Kidney (tissue), 13 donors: ENCODE measurements at regions not wholly inside any gene's neighbourhood (a gene's known extent, or its start where the extent isn't known, plus 50 kb on each side); places are given as distances from the start of the nearest gene placed in this dataset.

ENCODE experiments used
- DNase-seq, 5 donors: peaks; one replicate each; pipeline ENCODE4 v3.0.0-alpha.2; 2013 to 2020
- FAIRE-seq: peaks from 2 replicates; lab custom pipeline; 2012; peaks lifted over from hg19 to GRCh38; lab: Jason Lieb, UNC
- H3K27ac ChIP-seq, 2 donors: one replicate each; pipeline ENCODE4 v1.7.0; 2013; ENCODE audit warnings: low read depth in 2 of 2, low read length in 2 of 2, inconsistent platforms in 1 of 2
- H3K27me3 ChIP-seq: one replicate; pipeline ENCODE4 v1.7.1; 2013; ENCODE audit warnings: low read length, inconsistent platforms; ENCODE audit not compliant: control insufficient read depth, insufficient read depth
- H3K36me3 ChIP-seq, 3 donors: one replicate each; pipeline versions ENCODE4 v1.7.0 to v1.7.1; 2013; ENCODE audit warnings: low read length in 3 of 3, control low read depth in 1 of 3, inconsistent platforms in 1 of 3; ENCODE audit not compliant: insufficient read depth in 3 of 3, control insufficient read depth in 2 of 3
- H3K4me1 ChIP-seq, 3 donors: one replicate each; pipeline versions ENCODE4 v1.7.0 to v1.7.1; 2013; ENCODE audit warnings: low read length in 3 of 3, inconsistent platforms in 1 of 3, low read depth in 1 of 3; ENCODE audit not compliant: control insufficient read depth in 2 of 3, insufficient read depth in 2 of 3
- H3K4me3 ChIP-seq, 3 donors: one replicate each; pipeline versions ENCODE4 v1.7.0 to v1.8.1; 2013; ENCODE audit warnings: low read length in 3 of 3, control low read depth in 1 of 3, inconsistent platforms in 1 of 3
- H3K9ac ChIP-seq, 3 donors: one replicate each; pipeline versions ENCODE4 v1.7.0 to v1.7.1; 2013; ENCODE audit warnings: low read length in 3 of 3, control low read depth in 1 of 3, inconsistent platforms in 1 of 3
- H3K9me3 ChIP-seq, 3 donors: one replicate each; pipeline versions ENCODE4 v1.7.0 to v1.7.1; 2013; ENCODE audit warnings: low read length in 3 of 3, control low read depth in 1 of 3, inconsistent platforms in 1 of 3; ENCODE audit not compliant: control insufficient read depth in 2 of 3, insufficient read depth in 1 of 3
- intact Hi-C: fragments of 100-400 bp; cut with DNase I; formaldehyde crosslinking; loops from one replicate; pipeline ENCODE4 v1.11.1; 2022
- TF ChIP-seq, protein P1 (sequence below): IDR thresholded peaks from 3 replicates; pipeline ENCODE4 v1.5.1; 2012; ENCODE audit warnings: mild to moderate bottlenecking, moderate library complexity, borderline replicate concordance; ENCODE audit not compliant: insufficient read depth; ENCODE audit errors: extremely low read depth
- donor health status: control.
- donor health status: control.
- donor health status: control.
- donor health status: control.
- donor health status: control.
- donor health status: DM: yes; HTN: yes; CAD: no.
- donor health status: Normal renal cell carcinoma (clear cell type).

DNA sequence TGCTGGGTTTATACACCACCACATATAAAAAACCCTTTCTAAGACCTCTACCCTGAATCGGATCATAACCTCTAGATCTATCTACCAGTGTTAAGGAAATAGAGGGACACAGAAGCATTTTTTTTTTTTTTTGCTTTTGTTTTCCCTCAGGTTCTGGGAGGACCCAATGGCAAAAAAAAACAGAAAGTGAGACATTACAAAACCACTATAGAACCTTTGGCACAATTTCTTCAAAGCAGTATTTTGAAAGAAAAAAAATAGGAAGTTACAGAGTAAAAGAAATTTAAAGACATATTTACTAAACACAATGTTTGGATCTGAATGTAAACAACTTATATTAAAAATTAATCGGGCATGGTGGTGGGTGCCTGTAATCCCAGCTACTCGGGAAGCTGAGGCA, 1258.7 kb upstream of the GJE1 start:
- intact Hi-C loops: no loop called here
- DNase-seq: no peak

DNA sequence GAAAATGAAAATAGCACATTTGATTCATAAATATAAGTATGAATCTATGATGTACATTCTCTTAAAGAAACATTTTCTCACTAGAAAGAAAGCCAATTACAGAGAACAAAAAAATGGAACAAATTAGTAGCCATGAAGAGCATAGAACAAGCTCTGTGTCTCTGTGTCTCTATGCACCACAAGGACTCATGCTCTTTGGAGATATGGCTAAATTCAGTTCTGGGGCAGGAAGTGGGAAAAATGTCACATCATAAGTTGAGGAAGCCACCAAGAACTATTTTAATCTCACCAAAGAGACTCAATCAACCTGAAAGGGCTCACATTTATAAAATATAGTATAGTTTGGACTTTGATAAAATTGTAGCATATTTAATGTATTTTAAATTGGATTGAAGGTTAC, 1259.8 kb upstream of the GJE1 start:
- no peak for FAIRE-seq
- H3K9ac ChIP-seq: no peak overlapping the region
- no peak overlapping the region for H3K4me3 ChIP-seq
- no peaks in the 10 kb centered on the region for H3K36me3 ChIP-seq
- DNase-seq: no peak
- H3K27ac ChIP-seq: no peak overlapping the region
- no peaks in the 10 kb centered on the region for H3K9me3 ChIP-seq
- no peaks in the 10 kb centered on the region for H3K4me1 ChIP-seq
- H3K27me3 ChIP-seq: no peaks in the 10 kb centered on the region
- TF ChIP-seq, protein P1, sequence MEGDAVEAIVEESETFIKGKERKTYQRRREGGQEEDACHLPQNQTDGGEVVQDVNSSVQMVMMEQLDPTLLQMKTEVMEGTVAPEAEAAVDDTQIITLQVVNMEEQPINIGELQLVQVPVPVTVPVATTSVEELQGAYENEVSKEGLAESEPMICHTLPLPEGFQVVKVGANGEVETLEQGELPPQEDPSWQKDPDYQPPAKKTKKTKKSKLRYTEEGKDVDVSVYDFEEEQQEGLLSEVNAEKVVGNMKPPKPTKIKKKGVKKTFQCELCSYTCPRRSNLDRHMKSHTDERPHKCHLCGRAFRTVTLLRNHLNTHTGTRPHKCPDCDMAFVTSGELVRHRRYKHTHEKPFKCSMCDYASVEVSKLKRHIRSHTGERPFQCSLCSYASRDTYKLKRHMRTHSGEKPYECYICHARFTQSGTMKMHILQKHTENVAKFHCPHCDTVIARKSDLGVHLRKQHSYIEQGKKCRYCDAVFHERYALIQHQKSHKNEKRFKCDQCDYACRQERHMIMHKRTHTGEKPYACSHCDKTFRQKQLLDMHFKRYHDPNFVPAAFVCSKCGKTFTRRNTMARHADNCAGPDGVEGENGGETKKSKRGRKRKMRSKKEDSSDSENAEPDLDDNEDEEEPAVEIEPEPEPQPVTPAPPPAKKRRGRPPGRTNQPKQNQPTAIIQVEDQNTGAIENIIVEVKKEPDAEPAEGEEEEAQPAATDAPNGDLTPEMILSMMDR: no peak
- intact Hi-C loops: no loop called here

More for the DNA sequence above, 1258.7 kb upstream of the GJE1 start:
- H3K27ac ChIP-seq: no peak overlapping the region
- no peak overlapping the region for H3K4me3 ChIP-seq
- no peak for FAIRE-seq
- no peaks in the 10 kb centered on the region for H3K9me3 ChIP-seq
- H3K9ac ChIP-seq: no peak overlapping the region
- no peaks in the 10 kb centered on the region for H3K27me3 ChIP-seq
- TF ChIP-seq, protein P1: no peak
- no peaks in the 10 kb centered on the region for H3K36me3 ChIP-seq
- no peaks in the 10 kb centered on the region for H3K4me1 ChIP-seq

DNA sequence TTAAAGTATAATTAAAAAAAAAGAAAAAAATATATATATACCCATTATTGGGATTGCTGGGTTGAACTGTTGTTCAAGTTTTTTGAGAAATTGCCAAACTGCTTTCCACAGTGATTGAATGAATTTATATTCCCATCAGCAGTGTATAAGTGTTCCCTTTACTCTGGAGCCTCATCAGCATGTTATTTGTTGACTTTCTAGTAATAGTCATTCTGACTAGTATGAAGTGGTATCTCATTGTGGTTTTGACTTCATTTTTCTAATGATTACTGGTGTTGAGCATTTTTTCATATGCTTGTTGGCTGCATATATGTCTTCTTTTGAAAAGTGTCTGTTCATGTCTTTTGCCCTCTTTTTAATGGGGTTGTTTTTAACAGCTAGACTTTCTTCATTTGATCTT, 1260.8 kb upstream of the GJE1 start:
- no peaks in the 10 kb centered on the region for H3K9me3 ChIP-seq
- no peaks in the 10 kb centered on the region for H3K4me1 ChIP-seq
- TF ChIP-seq, protein P1: no peak
- no peak overlapping the region for H3K4me3 ChIP-seq
- H3K27me3 ChIP-seq: no peaks in the 10 kb centered on the region
- FAIRE-seq: no peak
- intact Hi-C loops: no loop called here
- no peak overlapping the region for H3K27ac ChIP-seq
- DNase-seq: no peak
- H3K36me3 ChIP-seq: no peaks in the 10 kb centered on the region
- H3K9ac ChIP-seq: no peak overlapping the region

DNA sequence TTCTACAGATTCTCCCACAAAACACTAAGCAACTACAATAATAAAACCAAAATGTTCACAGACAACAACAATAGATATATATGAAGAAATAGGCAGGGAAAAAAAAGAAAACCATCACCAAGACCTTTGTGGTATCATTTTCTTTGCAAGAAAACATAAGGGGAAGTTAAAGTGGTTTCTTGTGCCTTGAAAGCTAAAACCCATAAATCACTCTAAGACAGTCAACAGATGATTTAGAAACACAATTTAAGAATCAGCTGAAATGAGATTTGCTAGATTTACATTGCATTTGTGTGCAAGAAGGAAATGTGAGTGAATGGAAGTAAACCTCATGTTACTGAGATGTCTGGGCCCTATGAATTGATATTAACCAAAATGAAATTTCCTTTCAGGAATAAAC, 1265.4 kb upstream of the GJE1 start:
- no peak for FAIRE-seq

More for the DNA sequence above, 1265.4 kb upstream of the GJE1 start:
- no peaks in the 10 kb centered on the region for H3K9me3 ChIP-seq
- TF ChIP-seq, protein P1: no peak
- intact Hi-C loops: no loop called here
- no peaks in the 10 kb centered on the region for H3K36me3 ChIP-seq
- no peak overlapping the region for H3K4me3 ChIP-seq
- no peak for DNase-seq
- no peaks in the 10 kb centered on the region for H3K27me3 ChIP-seq
- no peaks in the 10 kb centered on the region for H3K4me1 ChIP-seq
- H3K9ac ChIP-seq: no peak overlapping the region
- H3K27ac ChIP-seq: no peak overlapping the region
